Keratinocyte (primary cell): ENCODE measurements at regions not wholly inside any gene's neighbourhood (a gene's known extent, or its start where the extent isn't known, plus 50 kb on each side); places are given as distances from the start of the nearest gene placed in this dataset.

Experiments
- DNase-seq: peaks from one replicate; pipeline ENCODE4 v3.0.0-alpha.2; 2011; ENCODE audit warnings: low read depth, missing footprints, low spot score
- FAIRE-seq: peaks from 2 replicates; lab custom pipeline; 2011; peaks lifted over from hg19 to GRCh38; lab: Jason Lieb, UNC
- H2AFZ ChIP-seq: 2 replicates; pipeline ENCODE4 v1.6.0; 2012; ENCODE audit warnings: low read length, control low read depth, inconsistent platforms; ENCODE audit not compliant: control insufficient read depth
- H3K27ac ChIP-seq: 2 replicates; pipeline ENCODE4 v1.5.1; 2011; ENCODE audit warnings: low read length; ENCODE audit not compliant: control insufficient read depth, insufficient read depth
- H3K27me3 ChIP-seq: 3 replicates; pipeline ENCODE4 v1.6.0; 2011; ENCODE audit warnings: low read length; ENCODE audit not compliant: control insufficient read depth, insufficient read depth; ENCODE audit errors: extremely low read depth
- H3K36me3 ChIP-seq, 2 experiments: 2 replicates in 1 of 2; 3 replicates in 1 of 2; pipeline ENCODE4 v1.5.1; 2011; ENCODE audit warnings: low read length in 2 of 2, mild to moderate bottlenecking in 1 of 2; ENCODE audit not compliant: control insufficient read depth in 2 of 2, insufficient read depth in 2 of 2; ENCODE audit errors: extremely low read depth in 1 of 2
- H3K4me1 ChIP-seq: 3 replicates; pipeline ENCODE4 v1.5.1; 2011; ENCODE audit warnings: low read length; ENCODE audit not compliant: control insufficient read depth, insufficient read depth; ENCODE audit errors: extremely low read depth
- H3K4me2 ChIP-seq: 3 replicates; pipeline ENCODE4 v1.6.0; 2011; ENCODE audit warnings: low read depth, low read length; ENCODE audit not compliant: control insufficient read depth, insufficient read depth; ENCODE audit errors: extremely low read depth
- H3K4me3 ChIP-seq, 3 experiments: fragments of 200-600 bp in 1 of 3; sonication (generic) in 1 of 3; 2 replicates in 2 of 3; 3 replicates in 1 of 3; pipeline ENCODE4 v1.5.1; 2011 to 2016; ENCODE audit warnings: low read length in 3 of 3, mild to moderate bottlenecking in 3 of 3, control low read depth in 2 of 3, inconsistent platforms in 1 of 3, low read depth in 1 of 3, mixed read lengths in 1 of 3, mixed run types in 1 of 3, moderate library complexity in 1 of 3; ENCODE audit not compliant: control insufficient read depth in 2 of 3, insufficient read depth in 2 of 3; ENCODE audit errors: extremely low read depth in 1 of 3
- H3K79me2 ChIP-seq: 2 replicates; pipeline ENCODE4 v1.6.0; 2012; ENCODE audit warnings: low read length; ENCODE audit not compliant: control insufficient read depth, insufficient read depth
- H3K9ac ChIP-seq: 3 replicates; pipeline ENCODE4 v1.6.0; 2011; ENCODE audit warnings: low read length; ENCODE audit not compliant: control insufficient read depth, insufficient read depth; ENCODE audit errors: extremely low read depth
- H3K9me1 ChIP-seq: 3 replicates; pipeline ENCODE4 v1.6.0; 2011; ENCODE audit warnings: low read length; ENCODE audit not compliant: control insufficient read depth, insufficient read depth; ENCODE audit errors: extremely low read depth
- H3K9me3 ChIP-seq: 2 replicates; pipeline ENCODE4 v1.5.1; 2012; ENCODE audit warnings: low read depth, low read length; ENCODE audit not compliant: control insufficient read depth
- H4K20me1 ChIP-seq: 3 replicates; pipeline ENCODE4 v1.6.0; 2011; ENCODE audit warnings: low read length; ENCODE audit not compliant: control insufficient read depth, insufficient read depth; ENCODE audit errors: extremely low read depth
- EZH2 ChIP-seq: IDR thresholded peaks from one replicate; pipeline ENCODE4 v1.6.1; 2012; ENCODE audit warnings: inconsistent platforms, mild to moderate bottlenecking, low read length, moderate library complexity
- dilution Hi-C: fragments of 300-500 bp; cut with MboI; formaldehyde crosslinking; loops from one replicate; pipeline ENCODE4 v1.7.0; 2020; ENCODE audit warnings: low sequenced_read_pairs; ENCODE audit not compliant: extremely low pct_ligation_motif_present
- TF ChIP-seq, protein P1 (sequence below), 3 experiments: IDR thresholded peaks in 1 of 3; conservative IDR thresholded peaks in 1 of 3; optimal IDR thresholded peaks in 1 of 3; 2 replicates in 2 of 3; 3 replicates in 1 of 3; pipeline versions ENCODE3 to v1.5.1; 2011; ENCODE audit warnings: low read length in 3 of 3, mild to moderate bottlenecking in 3 of 3, moderate library complexity in 2 of 3, control low read depth in 1 of 3, inconsistent platforms in 1 of 3; ENCODE audit not compliant: insufficient read depth in 2 of 3; ENCODE audit errors: extremely low read depth in 1 of 3

DNA sequence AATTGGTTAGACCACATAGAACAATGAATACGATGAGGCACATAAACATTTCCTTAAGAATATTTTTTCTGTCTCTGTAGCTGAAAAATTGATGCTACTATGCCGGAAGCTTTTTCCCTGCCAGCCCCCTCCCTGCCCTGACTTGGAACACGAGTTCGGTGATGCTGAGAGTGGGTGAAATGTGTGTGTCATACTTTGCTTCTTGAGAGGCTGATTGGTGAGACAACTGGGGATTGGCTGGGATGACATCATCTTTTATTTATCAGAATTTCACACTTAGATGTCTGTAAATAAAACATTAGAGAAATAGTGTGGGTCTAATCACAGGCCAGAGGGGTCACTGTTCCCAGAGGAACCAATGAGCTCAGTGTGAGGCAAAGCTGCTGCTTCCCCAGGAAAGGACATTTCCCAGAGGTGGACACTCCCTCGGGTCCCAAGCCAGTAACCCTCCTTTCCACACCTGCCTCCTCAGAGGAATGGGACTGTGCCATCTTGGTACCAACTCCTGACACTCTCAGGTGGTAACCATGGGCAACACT, 195.4 kb upstream of the C1orf174 start:
- no peak for DNase-seq
- no peak for FAIRE-seq
- Histone ChIP-seq H3K79me2 (no peaks in the 10 kb centered on the region), H3K36me3 (no peaks in the 10 kb centered on the region), H3K4me1 (no peaks in the 10 kb centered on the region), H3K9ac (no peak overlapping the region), H4K20me1 (no peaks in the 10 kb centered on the region), H3K4me2 (no peak overlapping the region), H3K27me3 (no peaks in the 10 kb centered on the region), H3K27ac (no peak overlapping the region), H3K9me1 (no peaks in the 10 kb centered on the region), H2AFZ (no peak overlapping the region), H3K9me3 (peaks cover 2% of the 10 kb centered on the region), H3K4me3 (no peak overlapping the region)
- dilution Hi-C loops: no loop called here
- TF ChIP-seq, protein P1, sequence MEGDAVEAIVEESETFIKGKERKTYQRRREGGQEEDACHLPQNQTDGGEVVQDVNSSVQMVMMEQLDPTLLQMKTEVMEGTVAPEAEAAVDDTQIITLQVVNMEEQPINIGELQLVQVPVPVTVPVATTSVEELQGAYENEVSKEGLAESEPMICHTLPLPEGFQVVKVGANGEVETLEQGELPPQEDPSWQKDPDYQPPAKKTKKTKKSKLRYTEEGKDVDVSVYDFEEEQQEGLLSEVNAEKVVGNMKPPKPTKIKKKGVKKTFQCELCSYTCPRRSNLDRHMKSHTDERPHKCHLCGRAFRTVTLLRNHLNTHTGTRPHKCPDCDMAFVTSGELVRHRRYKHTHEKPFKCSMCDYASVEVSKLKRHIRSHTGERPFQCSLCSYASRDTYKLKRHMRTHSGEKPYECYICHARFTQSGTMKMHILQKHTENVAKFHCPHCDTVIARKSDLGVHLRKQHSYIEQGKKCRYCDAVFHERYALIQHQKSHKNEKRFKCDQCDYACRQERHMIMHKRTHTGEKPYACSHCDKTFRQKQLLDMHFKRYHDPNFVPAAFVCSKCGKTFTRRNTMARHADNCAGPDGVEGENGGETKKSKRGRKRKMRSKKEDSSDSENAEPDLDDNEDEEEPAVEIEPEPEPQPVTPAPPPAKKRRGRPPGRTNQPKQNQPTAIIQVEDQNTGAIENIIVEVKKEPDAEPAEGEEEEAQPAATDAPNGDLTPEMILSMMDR (optimal IDR thresholded peaks at IDR 0.05 in 1 of 3, IDR thresholded peaks at IDR 0.05 in 1 of 3, conservative IDR thresholded peaks at IDR 0.05 in 1 of 3; ENCODE audit: extremely low read depth in 1 of 3, insufficient read depth in 2 of 3, low read length in 3 of 3): no peak
- no peak for TF ChIP-seq EZH2

- H4K20me1 ChIP-seq: no peaks in the 10 kb centered on the region
- H3K27me3 ChIP-seq: no peaks in the 10 kb centered on the region
- no peaks in the 10 kb centered on the region for H3K79me2 ChIP-seq
- H3K4me1 ChIP-seq: no peaks in the 10 kb centered on the region
- no peak overlapping the region for H3K4me2 ChIP-seq
- DNase-seq: no peak
- H3K27ac ChIP-seq: no peak overlapping the region
- H2AFZ ChIP-seq: no peak overlapping the region
- no peaks in the 10 kb centered on the region for H3K36me3 ChIP-seq
- H3K9me1 ChIP-seq: no peaks in the 10 kb centered on the region
- peaks cover 5% of the 10 kb centered on the region for H3K9me3 ChIP-seq
- no peak for FAIRE-seq
- no peak overlapping the region for H3K9ac ChIP-seq
- dilution Hi-C loops: no loop called here
- TF ChIP-seq EZH2: no peak
- TF ChIP-seq, protein P1 (optimal IDR thresholded peaks at IDR 0.05 in 1 of 3, IDR thresholded peaks at IDR 0.05 in 1 of 3, conservative IDR thresholded peaks at IDR 0.05 in 1 of 3; ENCODE audit: extremely low read depth in 1 of 3, insufficient read depth in 2 of 3, low read length in 3 of 3): no peak
- no peak overlapping the region for H3K4me3 ChIP-seq
Observed at GRCh38 chr1:4101459-4102161, 201.5 kb upstream of the C1orf174 start.
